ENCODE measurements at regions not wholly inside any gene's neighbourhood (a gene's known extent, or its start where the extent isn't known, plus 50 kb on each side); places are given as distances from the start of the nearest gene placed in this dataset.

- TF ChIP-seq, protein P1, sequence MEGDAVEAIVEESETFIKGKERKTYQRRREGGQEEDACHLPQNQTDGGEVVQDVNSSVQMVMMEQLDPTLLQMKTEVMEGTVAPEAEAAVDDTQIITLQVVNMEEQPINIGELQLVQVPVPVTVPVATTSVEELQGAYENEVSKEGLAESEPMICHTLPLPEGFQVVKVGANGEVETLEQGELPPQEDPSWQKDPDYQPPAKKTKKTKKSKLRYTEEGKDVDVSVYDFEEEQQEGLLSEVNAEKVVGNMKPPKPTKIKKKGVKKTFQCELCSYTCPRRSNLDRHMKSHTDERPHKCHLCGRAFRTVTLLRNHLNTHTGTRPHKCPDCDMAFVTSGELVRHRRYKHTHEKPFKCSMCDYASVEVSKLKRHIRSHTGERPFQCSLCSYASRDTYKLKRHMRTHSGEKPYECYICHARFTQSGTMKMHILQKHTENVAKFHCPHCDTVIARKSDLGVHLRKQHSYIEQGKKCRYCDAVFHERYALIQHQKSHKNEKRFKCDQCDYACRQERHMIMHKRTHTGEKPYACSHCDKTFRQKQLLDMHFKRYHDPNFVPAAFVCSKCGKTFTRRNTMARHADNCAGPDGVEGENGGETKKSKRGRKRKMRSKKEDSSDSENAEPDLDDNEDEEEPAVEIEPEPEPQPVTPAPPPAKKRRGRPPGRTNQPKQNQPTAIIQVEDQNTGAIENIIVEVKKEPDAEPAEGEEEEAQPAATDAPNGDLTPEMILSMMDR (conservative IDR thresholded peaks at IDR 0.05; ENCODE audit: low read depth, low read length), result no peak
- TF ChIP-seq EZH2 (IDR thresholded peaks at IDR 0.05; ENCODE audit: borderline replicate concordance, low read depth, low read length, poor library complexity, severe bottlenecking), result no peak
Observed at GRCh38 chr7:81926-82756, 110.2 kb upstream of the FAM20C start.

All from A673 (cell line).